ENCODE measurements at regions not wholly inside any gene's neighbourhood (a gene's known extent, or its start where the extent isn't known, plus 50 kb on each side); places are given as distances from the start of the nearest gene placed in this dataset.

DNA sequence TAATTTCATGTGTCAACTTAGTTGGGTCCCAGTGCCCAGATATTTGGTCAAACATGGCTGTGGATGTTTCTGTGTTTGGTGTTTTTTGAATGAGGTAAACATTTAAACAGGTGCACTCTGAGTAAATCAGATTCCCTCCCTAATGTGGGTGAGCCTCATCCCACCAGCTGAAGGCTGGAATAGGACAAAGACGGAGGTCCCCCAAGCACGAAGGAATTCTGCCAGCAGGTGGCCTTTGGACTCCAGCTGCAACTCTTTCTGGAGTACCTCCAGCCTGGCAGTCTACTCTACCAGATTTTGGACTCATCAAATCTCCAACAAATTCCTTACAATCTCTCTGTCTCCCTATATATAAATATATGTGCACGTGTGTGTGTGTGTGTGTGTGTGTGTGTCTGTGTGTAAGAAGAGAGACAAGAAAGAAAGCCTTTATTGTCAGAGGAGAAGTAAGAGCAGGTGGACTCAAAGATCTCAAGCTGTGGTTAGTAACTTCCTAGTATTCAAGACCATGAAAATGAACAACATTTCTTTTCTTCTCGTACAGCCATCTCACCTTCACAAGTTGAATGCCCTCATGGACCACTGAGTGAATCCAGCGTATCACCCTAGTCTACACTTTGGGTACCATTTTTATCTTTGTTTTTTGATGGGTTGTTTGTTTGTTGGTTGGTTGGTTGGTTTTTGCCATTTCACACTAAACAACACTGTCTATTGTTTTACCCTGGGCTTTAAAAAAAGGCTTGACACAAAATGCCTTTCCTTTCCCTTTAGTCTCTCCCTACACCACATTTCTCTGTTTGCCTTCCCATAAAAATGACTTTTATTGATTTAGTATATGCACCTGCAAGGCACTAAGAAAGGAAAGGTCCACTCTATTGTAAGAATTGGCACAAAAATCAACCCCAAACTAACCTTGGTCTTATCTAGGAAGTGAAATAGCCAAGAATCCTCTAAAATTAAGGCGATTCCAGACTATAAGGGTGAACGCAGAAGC, 118.7 kb downstream of the TENT4A start:
- DNase-seq (ENCODE audit: low spot score), result no peak

DNA sequence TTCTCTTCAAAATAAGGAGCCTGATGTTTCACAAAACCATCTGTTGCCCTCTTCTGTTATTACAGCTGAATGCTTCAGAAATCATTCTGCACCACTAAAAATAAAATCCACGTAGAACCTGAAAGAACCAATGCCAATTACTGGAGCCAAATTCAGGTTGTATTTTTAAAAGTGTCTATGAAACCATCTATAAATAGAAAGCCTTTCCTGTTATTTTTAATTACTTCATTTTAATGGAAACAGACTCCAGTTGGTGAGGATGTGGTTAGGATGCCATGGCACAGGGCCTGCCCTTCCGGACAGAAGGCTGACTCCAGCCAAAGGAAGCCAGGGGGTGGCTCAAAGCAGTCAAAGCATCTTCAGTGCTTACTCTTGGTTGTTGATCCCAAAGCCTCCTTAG, 119.8 kb downstream of the TENT4A start:
- no peak for DNase-seq (ENCODE audit: low spot score)

DNA sequence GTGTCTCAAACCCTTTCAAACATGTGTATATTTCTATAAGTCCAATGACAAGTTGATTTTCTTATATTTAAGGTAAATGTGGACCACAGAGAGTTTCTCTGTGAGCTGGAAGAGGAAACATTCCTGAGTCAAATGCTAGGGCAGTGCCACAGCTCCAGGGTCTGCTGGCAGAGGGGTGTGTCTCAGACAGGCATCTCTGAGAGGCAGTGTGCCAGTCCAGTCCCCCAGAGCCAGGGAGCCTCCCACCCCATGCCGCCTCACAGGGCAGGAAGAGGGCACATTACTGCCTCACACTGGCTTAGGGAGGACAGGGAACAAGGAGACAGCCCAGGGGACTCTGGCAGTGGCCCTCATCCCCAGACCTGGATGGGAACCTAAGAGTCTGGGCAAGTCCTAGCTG, 120.2 kb downstream of the TENT4A start:
- DNase-seq (ENCODE audit: low spot score), result no peak

DNA sequence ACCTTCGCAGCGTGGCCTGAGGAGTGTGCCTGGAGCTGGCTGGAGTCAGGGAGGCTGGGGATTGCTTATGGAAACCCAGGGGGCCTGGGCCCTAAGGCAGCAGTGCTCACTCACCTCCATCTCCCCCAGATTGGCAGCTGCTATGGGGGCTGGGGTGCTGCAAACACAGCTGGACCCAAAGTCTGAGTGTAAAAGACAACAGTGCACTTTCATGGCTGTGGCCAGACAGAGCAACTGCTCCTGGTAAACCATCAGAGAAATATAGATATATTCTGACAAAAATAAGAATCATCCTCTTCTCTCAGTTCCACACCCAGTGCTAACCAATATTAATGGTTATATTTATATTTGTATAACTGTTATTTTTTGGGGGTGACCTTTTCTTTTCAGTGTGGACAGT, 123.9 kb downstream of the TENT4A start:
- no peak for DNase-seq (ENCODE audit: low spot score)

DNA sequence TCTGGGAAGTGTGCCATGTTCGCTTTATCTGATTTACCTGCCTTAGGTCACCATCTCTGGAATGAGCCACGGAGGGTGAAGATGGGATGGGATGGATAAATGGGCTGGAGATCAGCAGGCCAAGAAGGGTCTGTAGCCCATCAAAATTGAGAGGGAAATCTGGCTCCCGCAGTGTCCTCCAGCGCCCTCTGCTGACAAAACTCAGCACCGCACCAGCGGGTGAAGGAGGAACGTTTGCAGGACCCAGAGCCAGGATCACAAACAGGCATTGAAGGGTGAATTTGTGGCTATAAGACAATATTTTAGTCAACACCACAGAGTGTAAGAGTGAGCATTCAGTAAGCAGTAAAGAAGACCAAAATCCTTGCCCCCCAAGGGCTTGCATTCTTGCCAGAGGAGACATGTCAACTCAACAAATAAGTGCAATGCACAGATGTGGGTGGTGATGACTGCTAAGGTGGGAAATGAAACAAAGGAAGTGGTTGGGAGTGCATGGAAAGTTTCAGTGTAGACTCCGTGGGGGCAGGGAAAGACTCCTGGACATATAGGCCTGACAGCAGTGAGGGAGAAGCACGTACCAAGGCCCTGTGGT, 124.4 kb downstream of the TENT4A start:
- DNase-seq (ENCODE audit: low spot score), result peak; percentile 37

DNA sequence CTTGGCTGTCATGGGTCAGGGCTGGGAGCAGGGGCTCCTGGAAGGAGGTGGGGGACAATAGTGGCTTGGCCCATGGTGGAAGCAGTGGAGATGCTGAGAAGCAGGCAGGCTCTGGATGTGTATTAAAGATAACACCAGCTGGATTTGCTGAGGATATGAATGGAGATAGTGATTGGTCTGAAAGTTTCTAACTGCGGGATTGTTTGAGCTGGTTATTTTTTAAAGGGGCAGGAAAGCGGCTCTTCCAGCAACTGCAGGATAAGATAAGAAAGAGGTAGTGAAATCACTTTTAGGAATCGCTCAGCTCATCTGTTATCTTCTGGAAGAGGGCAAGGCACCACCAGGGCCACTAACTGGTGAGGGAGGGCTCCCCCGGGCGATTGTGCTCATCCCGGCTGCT, 125.5 kb downstream of the TENT4A start:
- no peak for DNase-seq (ENCODE audit: low spot score)

DNA sequence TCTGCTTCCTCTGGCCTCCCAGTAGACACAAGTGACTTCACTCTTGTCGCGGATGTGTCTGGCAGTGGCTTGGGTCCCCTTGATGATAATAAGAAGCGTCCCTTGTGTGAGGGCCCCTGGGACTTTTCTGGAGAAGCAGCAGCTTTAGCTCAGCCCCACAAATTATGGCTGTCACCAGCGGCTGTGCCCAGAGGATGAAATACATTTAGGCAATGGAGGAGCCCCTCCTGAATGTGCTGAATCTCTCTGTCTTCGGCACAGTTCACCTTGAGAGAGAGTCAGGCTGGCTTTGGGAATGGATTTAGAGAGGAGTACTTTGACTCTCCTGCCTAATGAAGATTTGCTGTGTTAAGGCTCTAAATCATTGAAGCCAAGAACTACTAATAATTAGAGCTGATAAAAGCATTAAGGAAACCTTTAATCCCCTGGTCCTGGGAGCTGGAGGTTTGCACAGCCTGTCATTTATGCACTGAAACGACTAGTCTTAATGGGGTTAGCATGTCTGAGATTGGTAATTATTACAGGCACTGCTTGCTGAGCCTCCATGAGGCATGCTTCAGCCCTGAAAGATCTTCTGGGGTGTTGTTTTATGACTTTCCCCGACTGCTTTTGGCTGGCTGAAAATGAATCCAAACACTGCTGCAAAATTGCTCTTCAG, 127.0 kb downstream of the TENT4A start:
- DNase-seq (ENCODE audit: low spot score), result no peak

DNA sequence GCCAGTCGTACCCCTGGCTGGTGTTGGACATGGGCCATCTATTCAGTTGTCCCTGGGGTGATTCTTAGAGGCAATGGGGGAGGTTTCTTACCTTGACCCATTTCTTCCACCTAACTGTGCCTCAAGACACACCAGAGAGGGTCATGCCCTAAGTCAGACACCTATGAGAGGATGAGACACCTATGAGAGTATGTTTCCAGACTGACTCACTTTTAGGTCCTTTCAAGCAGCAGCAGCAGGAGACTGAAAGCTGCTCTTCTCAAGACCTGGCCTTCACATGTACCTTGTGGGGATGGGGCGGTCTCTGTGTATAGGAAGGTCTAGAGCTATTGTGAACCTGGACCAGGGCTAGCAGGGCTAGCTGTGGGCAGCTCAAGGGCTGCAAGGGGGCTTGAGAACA, 130.1 kb downstream of the TENT4A start:
- DNase-seq (ENCODE audit: low spot score), result no peak

DNA sequence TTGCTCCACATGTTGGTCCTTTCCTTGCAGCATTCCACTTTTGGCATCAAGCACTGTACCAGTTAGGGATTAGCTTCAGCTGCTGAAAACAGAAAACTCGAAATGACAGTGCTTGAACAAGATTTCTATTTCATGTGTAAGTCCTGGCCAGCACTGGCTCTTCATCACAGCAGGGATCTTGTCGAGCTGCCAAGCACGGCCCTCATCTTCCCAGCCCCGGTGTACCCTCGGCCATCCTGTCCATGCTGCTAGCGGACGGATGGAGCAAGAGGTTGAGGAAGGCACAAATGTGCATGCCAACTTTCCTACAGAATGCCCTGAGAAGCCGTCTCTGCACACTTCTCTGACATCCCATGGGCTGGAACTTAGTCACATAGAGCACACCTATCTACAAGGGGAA, 130.6 kb downstream of the TENT4A start:
- no peak for DNase-seq (ENCODE audit: low spot score)

DNA sequence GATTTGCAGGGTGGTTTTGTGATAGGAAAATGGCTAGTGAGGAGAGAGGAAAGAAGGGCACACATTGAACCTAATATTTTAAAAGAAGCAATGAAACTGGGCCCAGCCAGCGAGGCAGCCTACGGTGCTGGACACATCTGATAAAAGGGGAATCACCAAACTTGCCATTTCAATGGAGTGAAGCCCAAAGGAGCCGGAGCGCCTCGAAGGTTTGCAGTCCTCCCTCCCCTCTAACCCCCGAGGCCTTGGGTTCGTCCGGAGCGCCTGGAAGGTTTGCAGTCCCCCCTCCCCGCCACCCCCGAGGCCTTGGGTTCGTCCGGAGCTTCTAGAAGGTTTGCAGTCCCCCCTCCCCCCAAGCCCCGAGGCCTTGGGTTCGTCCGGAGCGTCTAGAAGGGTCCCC, 132.6 kb downstream of the TENT4A start:
- DNase-seq (ENCODE audit: low spot score), result no peak

DNA sequence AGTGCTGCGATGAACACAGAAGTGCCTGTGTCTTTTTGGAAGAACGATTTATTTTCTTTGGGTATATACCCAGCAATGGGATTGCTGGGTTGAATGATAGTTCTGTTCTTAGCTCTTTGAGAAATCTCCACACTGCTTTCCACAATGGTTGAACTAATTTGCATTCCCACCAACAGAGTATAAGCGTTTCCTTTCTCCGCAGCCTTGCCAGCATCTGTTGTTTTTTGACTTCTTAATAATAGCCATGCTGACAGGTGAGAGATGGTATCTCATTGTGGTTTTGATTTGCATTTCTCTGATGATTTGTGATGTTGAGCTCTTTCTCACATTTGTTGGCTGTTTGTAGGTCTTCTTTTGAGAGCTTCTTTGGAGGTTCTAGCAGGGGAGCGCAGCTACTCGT, 134.6 kb downstream of the TENT4A start:
- DNase-seq (ENCODE audit: low spot score), result no peak

DNA sequence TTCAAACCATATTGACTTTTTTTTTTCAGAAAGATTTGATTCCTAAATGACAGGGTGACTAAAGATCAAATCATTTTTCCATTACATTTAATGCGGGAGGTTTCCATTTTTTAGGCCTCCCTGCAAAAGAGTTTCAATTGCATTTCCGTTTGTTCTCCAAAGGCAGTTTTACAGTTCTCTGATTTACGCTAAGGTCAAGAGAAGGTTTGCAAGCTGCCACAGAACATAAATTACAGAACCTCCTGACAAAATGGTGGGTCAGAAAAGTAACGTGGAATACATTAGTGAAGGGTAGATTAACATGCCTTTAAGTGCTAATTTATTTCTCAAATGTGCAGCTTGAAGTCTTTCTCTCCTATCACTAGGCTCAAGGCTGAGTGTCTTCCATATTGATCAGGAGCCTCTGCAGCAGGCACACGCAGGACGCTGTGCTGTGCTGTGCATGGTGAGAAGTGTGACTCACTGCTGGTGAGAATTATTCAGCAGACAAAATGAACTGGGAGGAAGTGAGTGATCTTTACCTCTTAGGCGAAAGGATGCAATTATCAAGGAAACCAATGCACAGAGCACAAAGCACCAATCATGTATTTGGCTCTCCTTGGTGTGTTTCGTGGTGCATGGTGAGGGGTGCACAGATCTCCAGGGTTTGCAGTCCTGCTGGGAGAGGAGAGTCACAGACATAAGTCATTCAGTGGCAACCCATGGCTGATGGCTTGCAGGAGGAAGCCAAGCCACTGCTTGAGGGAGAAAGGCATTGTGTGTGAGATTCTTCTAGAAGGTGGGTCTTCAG, 136.3 kb downstream of the TENT4A start:
- no peak for DNase-seq (ENCODE audit: low spot score)

DNA sequence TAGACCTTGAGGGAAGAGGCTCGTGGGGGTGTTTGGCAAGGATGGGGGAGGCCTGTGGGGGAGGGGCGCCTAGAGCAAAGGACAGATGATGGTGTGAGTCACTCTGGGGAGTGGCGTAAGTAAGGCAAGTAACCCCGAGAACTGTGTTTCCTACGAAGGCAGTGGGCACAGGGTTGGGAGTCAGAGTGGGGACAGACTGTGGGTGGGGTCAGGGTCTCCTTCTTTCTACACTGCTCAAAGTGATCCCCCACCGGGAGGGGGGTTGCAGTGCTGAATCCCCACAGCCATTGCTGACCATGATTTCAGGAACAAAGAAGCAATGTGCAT, 136.8 kb downstream of the TENT4A start:
- no peak for DNase-seq (ENCODE audit: low spot score)

DNA sequence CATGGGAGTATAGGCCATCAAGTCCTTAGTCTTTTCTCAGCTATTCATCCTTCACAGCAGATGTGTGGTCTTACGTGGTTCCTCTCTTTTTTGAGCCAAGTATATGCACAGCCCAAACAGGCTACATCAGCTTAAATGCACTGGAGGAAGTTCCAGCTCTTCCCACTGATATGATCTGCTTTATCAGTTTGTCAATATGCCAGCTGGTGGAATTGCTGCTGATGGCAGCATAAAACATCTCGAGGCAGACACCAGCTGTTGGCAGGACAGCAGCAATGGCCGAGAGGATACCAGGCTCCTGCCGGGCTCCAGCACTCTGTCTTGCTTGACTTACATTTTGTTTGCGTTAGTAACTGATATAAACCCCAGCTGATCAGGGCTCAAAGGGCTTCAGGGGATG, 143.4 kb downstream of the TENT4A start:
- no peak for DNase-seq (ENCODE audit: low spot score)

DNA sequence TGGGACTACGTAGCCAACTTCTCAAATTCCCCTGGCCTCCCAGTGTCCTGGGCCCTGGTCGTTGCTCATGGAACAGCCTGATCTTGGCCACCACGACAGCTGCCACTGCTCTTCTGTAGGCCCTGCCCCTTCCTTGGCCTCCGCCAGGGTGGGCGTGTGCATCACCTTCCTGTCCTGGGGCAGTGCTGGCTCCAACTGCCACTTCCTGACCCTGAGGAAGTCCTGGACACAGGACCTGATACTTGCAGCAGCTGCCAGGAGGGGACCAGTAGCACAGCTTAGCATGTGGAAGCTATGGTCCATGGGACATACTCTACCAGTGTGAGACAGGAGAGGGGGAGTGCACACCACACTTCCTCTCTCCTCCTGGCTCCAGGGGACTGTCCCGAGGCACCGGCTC, 145.2 kb downstream of the TENT4A start:
- DNase-seq (ENCODE audit: low spot score), result no peak

DNA sequence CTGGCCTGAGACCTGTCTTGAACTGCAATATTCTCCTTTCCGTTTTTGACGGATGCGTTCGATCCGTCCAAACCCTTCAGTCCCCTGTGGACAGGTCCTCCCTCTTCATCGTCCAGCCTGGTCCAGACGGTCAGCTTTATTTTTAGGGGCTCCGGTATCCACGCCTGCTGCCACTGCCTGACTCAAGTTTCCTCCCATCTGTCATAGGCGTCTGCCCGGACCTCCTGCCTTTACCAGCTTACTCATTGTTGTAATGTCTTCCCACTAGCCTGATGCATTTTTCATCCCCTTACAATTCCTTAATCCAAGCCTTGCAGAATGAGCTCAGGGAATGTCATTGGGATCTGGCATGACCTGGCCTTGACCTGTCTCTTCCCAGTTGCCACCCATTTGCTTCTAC, 145.8 kb downstream of the TENT4A start:
- no peak for DNase-seq (ENCODE audit: low spot score)

DNA sequence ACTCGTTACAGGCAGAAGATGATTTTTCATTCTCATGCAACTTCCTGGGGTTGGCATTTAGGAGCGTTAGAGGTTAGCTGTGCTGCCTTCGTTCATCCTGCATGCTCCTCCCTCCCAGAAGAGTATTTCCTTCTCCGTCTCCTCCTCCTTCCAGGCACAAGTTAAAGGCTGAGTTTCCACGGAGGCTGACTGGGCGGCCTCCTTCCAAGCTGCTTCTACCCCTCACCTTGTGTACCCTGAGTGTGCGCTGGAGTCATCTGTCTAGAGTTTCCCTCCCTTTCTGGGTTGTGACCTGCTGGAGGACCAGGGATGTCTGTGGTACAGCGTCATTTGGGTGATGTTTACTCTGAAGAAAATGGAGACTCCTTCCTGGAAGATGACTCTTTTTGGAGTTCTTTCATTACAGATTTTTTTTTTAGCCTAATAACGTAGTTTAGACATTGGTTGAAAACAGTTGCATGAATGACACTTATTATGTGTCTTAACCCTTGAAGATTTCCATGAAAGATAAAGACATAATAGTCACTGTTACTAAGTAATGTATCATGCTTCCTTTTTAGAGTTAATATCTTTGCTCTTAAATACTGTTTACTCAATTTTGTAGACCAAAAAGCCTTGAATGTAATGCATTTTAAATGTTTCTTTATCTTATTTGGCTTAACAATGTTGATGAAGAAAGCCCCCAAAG, 146.9 kb downstream of the TENT4A start:
- DNase-seq (ENCODE audit: low spot score), result no peak

DNA sequence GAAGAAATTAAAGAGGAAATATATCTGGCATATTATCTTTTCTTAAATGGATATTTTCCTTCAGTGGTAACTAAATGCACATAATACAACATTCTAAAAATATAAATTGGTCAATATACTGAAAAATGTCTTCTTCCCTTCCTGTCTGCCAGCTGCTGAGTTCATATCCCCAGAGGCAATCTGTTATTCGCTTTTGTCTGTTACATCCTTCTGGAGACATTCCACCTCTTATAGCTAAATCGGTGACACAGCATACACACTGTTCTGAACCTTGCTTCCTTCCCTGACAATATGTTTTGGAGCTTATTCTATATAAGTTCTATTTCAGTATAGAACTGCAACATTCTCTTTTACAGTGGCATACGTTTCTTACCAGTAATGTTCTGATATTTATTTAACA, 147.8 kb downstream of the TENT4A start:
- DNase-seq (ENCODE audit: low spot score), result no peak

DNA sequence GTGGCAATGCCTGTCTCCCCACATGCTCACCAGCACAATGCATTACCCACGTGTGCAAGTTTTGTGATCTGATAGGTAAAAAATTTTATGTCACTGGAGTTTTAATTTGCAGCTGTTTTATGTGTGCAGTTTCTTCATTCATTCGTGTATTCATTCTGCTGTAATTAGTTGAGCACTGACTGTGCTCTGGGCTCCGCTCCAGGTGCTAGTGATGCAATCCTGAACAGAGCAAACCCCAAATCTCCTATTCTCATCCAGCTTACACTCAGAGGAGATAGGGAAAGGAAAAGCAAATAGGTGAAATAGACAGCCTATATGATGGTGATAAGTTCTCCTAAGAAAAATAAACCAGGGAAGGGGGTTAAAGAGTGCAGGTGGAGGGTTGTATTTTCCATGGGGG, 148.4 kb downstream of the TENT4A start:
- DNase-seq (ENCODE audit: low spot score), result no peak

DNA sequence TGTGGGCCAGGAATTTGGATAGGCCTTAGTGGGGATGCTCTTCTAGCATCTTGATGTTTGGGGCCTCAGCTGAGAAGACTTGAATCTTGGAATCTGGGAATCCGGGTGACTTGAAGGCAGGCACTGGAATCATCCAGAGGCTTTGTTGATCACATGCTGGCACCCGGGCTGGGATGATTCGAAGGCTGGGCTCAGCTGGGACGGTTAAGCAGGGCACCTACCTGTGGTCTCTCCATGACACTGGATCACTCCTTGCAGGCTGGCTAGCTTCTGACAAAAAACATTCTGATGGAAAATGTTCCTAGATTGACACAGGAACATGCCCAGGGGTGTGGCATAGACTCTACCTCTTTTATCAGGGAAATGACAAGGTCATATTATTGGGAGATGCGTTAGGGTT, 149.1 kb downstream of the TENT4A start:
- no peak for DNase-seq (ENCODE audit: low spot score)

DNA sequence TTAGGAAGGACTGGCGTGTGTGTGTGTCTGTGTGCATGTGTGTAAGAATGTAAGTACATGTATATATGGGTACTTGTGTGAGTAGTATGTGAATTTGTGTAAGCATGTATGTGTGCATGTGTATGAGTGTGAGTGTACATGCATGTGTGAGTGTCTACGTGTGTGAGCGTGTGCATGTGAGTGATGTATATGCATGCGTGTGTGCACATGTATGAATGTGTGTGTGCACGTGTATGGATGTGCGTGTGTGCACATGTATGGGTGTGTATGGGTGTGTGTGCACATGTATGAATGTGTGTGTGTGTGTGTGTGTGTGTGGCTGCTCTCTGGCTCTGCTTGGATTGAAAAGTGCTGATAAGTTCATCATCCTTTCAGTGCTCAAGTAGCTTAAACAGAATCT, 154.5 kb downstream of the TENT4A start:
- DNase-seq (ENCODE audit: low spot score), result no peak

DNA sequence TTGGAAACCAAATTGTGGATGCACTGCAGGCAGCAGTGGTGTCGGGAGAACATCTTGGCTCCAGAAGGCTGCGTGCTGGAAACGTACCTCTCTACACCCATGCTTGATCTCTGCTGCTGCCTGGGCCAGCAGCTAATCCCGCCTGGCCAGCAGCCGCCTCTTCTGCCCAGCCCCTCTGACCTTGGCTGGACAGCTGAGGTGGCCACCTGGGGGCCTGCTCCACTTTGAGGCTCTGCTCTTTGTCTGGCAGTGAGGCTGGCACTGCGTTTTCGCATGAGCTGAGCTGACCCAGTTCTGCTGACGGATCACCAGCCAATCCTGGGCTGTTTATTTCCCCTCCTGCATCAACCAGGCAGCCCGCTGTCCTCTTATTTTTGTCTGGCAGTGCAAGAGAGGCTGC, 154.9 kb downstream of the TENT4A start:
- DNase-seq (ENCODE audit: low spot score), result no peak
